Subcutaneous abdominal adipose tissue (tissue), 5 donors: ENCODE measurements at regions not wholly inside any gene's neighbourhood (a gene's known extent, or its start where the extent isn't known, plus 50 kb on each side); places are given as distances from the start of the nearest gene placed in this dataset.

Experiments
- H3K27ac ChIP-seq: one replicate; pipeline ENCODE4 v1.7.0; 2013; ENCODE audit warnings: low read depth, mild to moderate bottlenecking, inconsistent platforms, low read length, moderate library complexity
- H3K27me3 ChIP-seq, 5 donors: one replicate each; pipeline ENCODE4 v1.7.0; 2013; ENCODE audit warnings: low read length in 5 of 5, inconsistent platforms in 1 of 5; ENCODE audit not compliant: control insufficient read depth in 5 of 5, insufficient read depth in 4 of 5
- H3K36me3 ChIP-seq, 5 donors: one replicate each; pipeline ENCODE4 v1.7.0; 2013; ENCODE audit warnings: low read length in 5 of 5; ENCODE audit not compliant: control insufficient read depth in 5 of 5, insufficient read depth in 5 of 5
- H3K4me1 ChIP-seq, 5 donors: one replicate each; pipeline ENCODE4 v1.7.0; 2013; ENCODE audit warnings: low read length in 5 of 5, mild to moderate bottlenecking in 3 of 5, moderate library complexity in 1 of 5; ENCODE audit not compliant: control insufficient read depth in 5 of 5, insufficient read depth in 5 of 5
- H3K4me3 ChIP-seq, 5 donors: one replicate each; pipeline ENCODE4 v1.7.0; 2013; ENCODE audit warnings: low read length in 5 of 5, low read depth in 1 of 5
- H3K9ac ChIP-seq, 5 donors: one replicate each; pipeline ENCODE4 v1.7.0; 2013; ENCODE audit warnings: low read length in 5 of 5, mild to moderate bottlenecking in 4 of 5, moderate library complexity in 3 of 5
- H3K9me3 ChIP-seq, 5 donors: one replicate each; pipeline ENCODE4 v1.7.0; 2013; ENCODE audit warnings: low read length in 5 of 5; ENCODE audit not compliant: control insufficient read depth in 5 of 5
- donor health status: healthy.
- donor health status: healthy.
- donor health status: healthy.
- donor health status: healthy.
- donor health status: healthy.

GRCh38 chr7:96638669-96639068, 71.0 kb downstream of the SEM1 start:
- H3K9ac ChIP-seq = no peak overlapping the region
- H3K4me3 ChIP-seq = no peak overlapping the region
- no peak overlapping the region for H3K27ac ChIP-seq
- peaks cover 0 to 5% (median 0%) of the 10 kb centered on the region in 5 donors for H3K4me1 ChIP-seq
- peaks cover 0 to 5% (median 0%) of the 10 kb centered on the region in 5 donors for H3K36me3 ChIP-seq
- H3K9me3 ChIP-seq = no peaks in the 10 kb centered on the region
- H3K27me3 ChIP-seq = no peaks in the 10 kb centered on the region

GRCh38 chr7:96637522-96637921, 72.1 kb downstream of the SEM1 start:
- H3K36me3 ChIP-seq = peaks cover 0 to 5% (median 0%) of the 10 kb centered on the region in 5 donors

GRCh38 chr7:96636979-96637378, 72.7 kb downstream of the SEM1 start:
- no peak overlapping the region for H3K27ac ChIP-seq
- H3K27me3 ChIP-seq = no peaks in the 10 kb centered on the region
- H3K4me1 ChIP-seq = peaks cover 0 to 5% (median 0%) of the 10 kb centered on the region in 5 donors
- no peaks in the 10 kb centered on the region for H3K9me3 ChIP-seq
- H3K36me3 ChIP-seq = peaks cover 0 to 5% (median 0%) of the 10 kb centered on the region in 5 donors
- H3K4me3 ChIP-seq = no peak overlapping the region
- no peak overlapping the region for H3K9ac ChIP-seq

More at GRCh38 chr7:96637522-96637921, 72.1 kb downstream of the SEM1 start:
- H3K9ac ChIP-seq = no peak overlapping the region
- H3K27me3 ChIP-seq = no peaks in the 10 kb centered on the region
- H3K4me3 ChIP-seq = no peak overlapping the region
- peaks cover 0 to 5% (median 0%) of the 10 kb centered on the region in 5 donors for H3K4me1 ChIP-seq
- H3K27ac ChIP-seq = no peak overlapping the region
- H3K9me3 ChIP-seq = no peaks in the 10 kb centered on the region

GRCh38 chr7:96636342-96636860, 73.2 kb downstream of the SEM1 start:
- Histone ChIP-seq H3K9ac (no peak overlapping the region), H3K4me1 (peaks cover 0 to 5% (median 0%) of the 10 kb centered on the region in 5 donors), H3K36me3 (peaks cover 0 to 5% (median 0%) of the 10 kb centered on the region in 5 donors), H3K4me3 (no peak overlapping the region), H3K27me3 (no peaks in the 10 kb centered on the region), H3K9me3 (no peaks in the 10 kb centered on the region), H3K27ac (no peak overlapping the region)

- Histone ChIP-seq H3K27me3 (no peaks in the 10 kb centered on the region), H3K9ac (no peak overlapping the region), H3K4me1 (no peaks in the 10 kb centered on the region), H3K9me3 (peaks cover 0 to 3% (median 0%) of the 10 kb centered on the region in 5 donors), H3K4me3 (no peak overlapping the region), H3K36me3 (no peaks in the 10 kb centered on the region), H3K27ac (no peak overlapping the region)
Observed at GRCh38 chr7:96629884-96630283, 79.8 kb downstream of the SEM1 start.

- H3K9ac ChIP-seq = no peak overlapping the region
- H3K36me3 ChIP-seq = peaks cover 0 to 4% (median 0%) of the 10 kb centered on the region in 5 donors
- peaks cover 0 to 6% (median under 1%) of the 10 kb centered on the region in 5 donors for H3K9me3 ChIP-seq
- H3K4me3 ChIP-seq = no peak overlapping the region
- H3K27me3 ChIP-seq = no peaks in the 10 kb centered on the region
- H3K27ac ChIP-seq = no peak overlapping the region
- H3K4me1 ChIP-seq = no peaks in the 10 kb centered on the region
Observed at GRCh38 chr7:96624954-96625353, 84.7 kb downstream of the SEM1 start.

- Histone ChIP-seq H3K27ac (no peak overlapping the region), H3K4me1 (no peaks in the 10 kb centered on the region), H3K27me3 (no peaks in the 10 kb centered on the region), H3K36me3 (peaks cover 0 to 4% (median 0%) of the 10 kb centered on the region in 5 donors), H3K4me3 (no peak overlapping the region), H3K9ac (no peak overlapping the region), H3K9me3 (peaks cover 0 to 14% (median 7%) of the 10 kb centered on the region in 5 donors)
Observed at GRCh38 chr7:96621932-96622331, 87.7 kb downstream of the SEM1 start.

GRCh38 chr7:96614154-96614867, 95.3 kb downstream of the SEM1 start:
- Histone ChIP-seq H3K36me3 (no peaks in the 10 kb centered on the region), H3K4me1 (no peaks in the 10 kb centered on the region), H3K4me3 (no peak overlapping the region), H3K27me3 (no peaks in the 10 kb centered on the region), H3K9ac (no peak overlapping the region), H3K27ac (no peak overlapping the region), H3K9me3 (peaks cover 0 to 9% (median 5%) of the 10 kb centered on the region in 5 donors)

GRCh38 chr7:96612034-96612433, 97.6 kb downstream of the SEM1 start:
- Histone ChIP-seq H3K27ac (no peak overlapping the region), H3K36me3 (no peaks in the 10 kb centered on the region), H3K4me3 (no peak overlapping the region), H3K9me3 (peaks cover 0 to 8% (median 3%) of the 10 kb centered on the region in 5 donors), H3K4me1 (no peaks in the 10 kb centered on the region), H3K9ac (no peak overlapping the region), H3K27me3 (no peaks in the 10 kb centered on the region)

GRCh38 chr7:96605045-96605716, 104.5 kb downstream of the SEM1 start:
- no peaks in the 10 kb centered on the region for H3K36me3 ChIP-seq

More at GRCh38 chr7:96605045-96605716, 104.5 kb downstream of the SEM1 start:
- H3K9ac ChIP-seq = no peak overlapping the region
- peaks cover 0 to 3% (median 0%) of the 10 kb centered on the region in 5 donors for H3K9me3 ChIP-seq
- H3K4me3 ChIP-seq = no peak overlapping the region
- H3K4me1 ChIP-seq = no peaks in the 10 kb centered on the region
- no peaks in the 10 kb centered on the region for H3K27me3 ChIP-seq
- no peak overlapping the region for H3K27ac ChIP-seq
